Astrocyte (in vitro differentiated cells and primary cell): ENCODE measurements at regions not wholly inside any gene's neighbourhood (a gene's known extent, or its start where the extent isn't known, plus 50 kb on each side); places are given as distances from the start of the nearest gene placed in this dataset.

ENCODE experiments used
- DNase-seq: peaks from one replicate; pipeline ENCODE4 v3.0.0-alpha.2; 2010; ENCODE audit warnings: low read depth
- FAIRE-seq: peaks from 2 replicates; lab custom pipeline; 2011; peaks lifted over from hg19 to GRCh38; lab: Jason Lieb, UNC
- H2AFZ ChIP-seq: 2 replicates; pipeline ENCODE4 v1.6.0; 2012; ENCODE audit warnings: low read depth, low read length, inconsistent platforms
- H3K27ac ChIP-seq: 2 replicates; pipeline ENCODE4 v1.5.1; 2011; ENCODE audit warnings: low read depth, low read length, inconsistent platforms
- H3K27me3 ChIP-seq: 2 replicates; pipeline ENCODE4 v1.6.0; 2011; ENCODE audit warnings: low read length, inconsistent platforms; ENCODE audit not compliant: insufficient read depth
- H3K36me3 ChIP-seq: 2 replicates; pipeline ENCODE4 v1.5.1; 2011; ENCODE audit warnings: low read length, inconsistent platforms; ENCODE audit not compliant: insufficient read depth
- H3K4me1 ChIP-seq: 2 replicates; pipeline ENCODE4 v1.5.1; 2011; ENCODE audit warnings: low read length, inconsistent platforms; ENCODE audit not compliant: insufficient read depth
- H3K4me2 ChIP-seq: 2 replicates; pipeline ENCODE4 v1.6.0; 2012; ENCODE audit warnings: low read length, inconsistent platforms
- H3K4me3 ChIP-seq: 2 replicates; pipeline ENCODE4 v1.5.1; 2011; ENCODE audit warnings: low read depth, mild to moderate bottlenecking, low read length, inconsistent platforms; ENCODE audit not compliant: insufficient read depth
- H3K79me2 ChIP-seq: 2 replicates; pipeline ENCODE4 v1.6.0; 2012; ENCODE audit warnings: mild to moderate bottlenecking, low read length, inconsistent platforms; ENCODE audit not compliant: insufficient read depth
- H3K9ac ChIP-seq: 2 replicates; pipeline ENCODE4 v1.6.0; 2012; ENCODE audit warnings: mild to moderate bottlenecking, low read length, inconsistent platforms
- H3K9me3 ChIP-seq: 2 replicates; pipeline ENCODE4 v1.5.1; 2012; ENCODE audit warnings: low read depth, mild to moderate bottlenecking, low read length, inconsistent platforms; ENCODE audit not compliant: insufficient read depth
- H4K20me1 ChIP-seq: 2 replicates; pipeline ENCODE4 v1.6.0; 2012; ENCODE audit warnings: low read length, inconsistent platforms; ENCODE audit not compliant: insufficient read depth
- H3K27ac Mint-ChIP-seq: one replicate; pipeline ENCODE4 v1.8.0; 2021; ENCODE audit warnings: mild to moderate bottlenecking, mixed read lengths; ENCODE audit not compliant: unreplicated experiment
- H3K27me3 Mint-ChIP-seq: one replicate; pipeline ENCODE4 v1.8.0; 2021; ENCODE audit warnings: low read depth, mixed read lengths; ENCODE audit not compliant: unreplicated experiment
- H3K36me3 Mint-ChIP-seq: one replicate; pipeline ENCODE4 v1.8.0; 2021; ENCODE audit warnings: low read depth, mixed read lengths; ENCODE audit not compliant: unreplicated experiment
- H3K4me1 Mint-ChIP-seq: one replicate; pipeline ENCODE4 v1.8.0; 2021; ENCODE audit warnings: low read depth, mixed read lengths; ENCODE audit not compliant: unreplicated experiment
- H3K4me3 Mint-ChIP-seq: one replicate; pipeline ENCODE4 v1.8.0; 2021; ENCODE audit warnings: mild to moderate bottlenecking, moderate library complexity, mixed read lengths; ENCODE audit not compliant: unreplicated experiment
- H3K9me3 Mint-ChIP-seq: one replicate; pipeline ENCODE4 v1.8.0; 2021; ENCODE audit warnings: mild to moderate bottlenecking, mixed read lengths; ENCODE audit not compliant: unreplicated experiment
- CTCF ChIP-seq: IDR thresholded peaks from 2 replicates; pipeline ENCODE4 v1.5.1; 2011; ENCODE audit warnings: low read depth, mild to moderate bottlenecking, inconsistent platforms, low read length, moderate library complexity; ENCODE audit not compliant: insufficient read depth
- EZH2 ChIP-seq: IDR thresholded peaks from 2 replicates; pipeline ENCODE4 v1.6.1; 2012; ENCODE audit warnings: mild to moderate bottlenecking, low read length, inconsistent platforms; ENCODE audit not compliant: insufficient read depth

GRCh38 chr7:86320341-86320740, 323.4 kb upstream of the GRM3 start:
- FAIRE-seq, result no peak
- H3K9me3 ChIP-seq, result no peaks in the 10 kb centered on the region
- no peak overlapping the region for H2AFZ ChIP-seq
- no peak for TF ChIP-seq EZH2
- TF ChIP-seq CTCF, result no peak
- no peaks in the 10 kb centered on the region for H4K20me1 ChIP-seq
- Mint-ChIP-seq H3K4me3 (no peak overlapping the region), H3K27me3 (no peaks in the 10 kb centered on the region), H3K36me3 (no peaks in the 10 kb centered on the region), H3K9me3 (no peaks in the 10 kb centered on the region), H3K4me1 (no peaks in the 10 kb centered on the region), H3K27ac (no peak overlapping the region)
- H3K27ac ChIP-seq, result no peak overlapping the region
- H3K79me2 ChIP-seq, result no peaks in the 10 kb centered on the region
- H3K4me2 ChIP-seq, result no peak overlapping the region
- no peaks in the 10 kb centered on the region for H3K36me3 ChIP-seq
- no peak overlapping the region for H3K9ac ChIP-seq
- H3K4me1 ChIP-seq, result no peaks in the 10 kb centered on the region
- no peaks in the 10 kb centered on the region for H3K27me3 ChIP-seq
- no peak for DNase-seq
- H3K4me3 ChIP-seq, result no peak overlapping the region

GRCh38 chr7:86313842-86314241, 329.9 kb upstream of the GRM3 start:
- no peak for TF ChIP-seq CTCF
- no peak for TF ChIP-seq EZH2
- no peaks in the 10 kb centered on the region for H3K9me3 Mint-ChIP-seq
- H3K27me3 ChIP-seq, result no peaks in the 10 kb centered on the region
- no peak overlapping the region for H3K4me3 ChIP-seq
- no peak for DNase-seq
- H3K36me3 Mint-ChIP-seq, result no peaks in the 10 kb centered on the region
- H3K9ac ChIP-seq, result no peak overlapping the region
- H3K36me3 ChIP-seq, result no peaks in the 10 kb centered on the region
- H4K20me1 ChIP-seq, result no peaks in the 10 kb centered on the region
- no peaks in the 10 kb centered on the region for H3K4me1 Mint-ChIP-seq
- no peak for FAIRE-seq
- no peak overlapping the region for H2AFZ ChIP-seq
- no peaks in the 10 kb centered on the region for H3K79me2 ChIP-seq
- no peaks in the 10 kb centered on the region for H3K9me3 ChIP-seq
- H3K4me1 ChIP-seq, result no peaks in the 10 kb centered on the region
- no peak overlapping the region for H3K27ac Mint-ChIP-seq
- H3K27me3 Mint-ChIP-seq, result no peaks in the 10 kb centered on the region
- H3K27ac ChIP-seq, result no peak overlapping the region
- no peak overlapping the region for H3K4me3 Mint-ChIP-seq
- H3K4me2 ChIP-seq, result no peak overlapping the region

GRCh38 chr7:86301301-86301700, 342.4 kb upstream of the GRM3 start:
- no peak for DNase-seq
- TF ChIP-seq EZH2 (no peak), CTCF (no peak)
- H3K36me3 ChIP-seq, result no peaks in the 10 kb centered on the region
- no peaks in the 10 kb centered on the region for H3K9me3 ChIP-seq
- no peak overlapping the region for H3K4me3 ChIP-seq
- H3K4me1 ChIP-seq, result no peaks in the 10 kb centered on the region
- no peak for FAIRE-seq
- Mint-ChIP-seq H3K4me1 (no peaks in the 10 kb centered on the region), H3K4me3 (no peak overlapping the region), H3K27ac (no peak overlapping the region), H3K9me3 (peaks cover 3% of the 10 kb centered on the region), H3K36me3 (no peaks in the 10 kb centered on the region), H3K27me3 (no peaks in the 10 kb centered on the region)
- H3K79me2 ChIP-seq, result no peaks in the 10 kb centered on the region
- no peaks in the 10 kb centered on the region for H4K20me1 ChIP-seq
- H2AFZ ChIP-seq, result no peak overlapping the region
- no peaks in the 10 kb centered on the region for H3K27me3 ChIP-seq
- no peak overlapping the region for H3K4me2 ChIP-seq
- no peak overlapping the region for H3K9ac ChIP-seq
- no peak overlapping the region for H3K27ac ChIP-seq
